NCI-H1105 treated with DMSO at 0.1 percent for 48 hours (cell line): ENCODE measurements at regions not wholly inside any gene's neighbourhood (a gene's known extent, or its start where the extent isn't known, plus 50 kb on each side); places are given as distances from the start of the nearest gene placed in this dataset.

ENCODE experiments used
- DNase-seq: peaks from one replicate; lab custom pipeline; 2025; lab: John Stamatoyannopoulos, UW

- DNase-seq, result no peak
Measured at GRCh38 chr18:31247574-31248199, 70.3 kb upstream of the DSG1 start.

- DNase-seq, result no peak
Measured at GRCh38 chr18:31248783-31249521, 69.0 kb upstream of the DSG1 start.

- no peak for DNase-seq
Measured at GRCh38 chr18:31250902-31251301, 67.1 kb upstream of the DSG1 start.

- no peak for DNase-seq
Measured at GRCh38 chr18:31252522-31252921, 65.4 kb upstream of the DSG1 start.

GRCh38 chr18:31255953-31256352 is 62.0 kb upstream of the DSG1 start:
- DNase-seq, result no peak

- no peak for DNase-seq
Measured at GRCh38 chr18:31258789-31259188, 59.2 kb upstream of the DSG1 start.

- no peak for DNase-seq
Measured at GRCh38 chr18:31261792-31262582, 56.0 kb upstream of the DSG1 start.

GRCh38 chr18:31267823-31268481 is 50.0 kb upstream of the DSG1 start:
- DNase-seq, result no peak
